GM23338 (cell line): ENCODE measurements at regions not wholly inside any gene's neighbourhood (a gene's known extent, or its start where the extent isn't known, plus 50 kb on each side); places are given as distances from the start of the nearest gene placed in this dataset.

Source experiments
- ATAC-seq: fragments of 200-7000 bp; cut with Tn5 transposase; 3 replicates; pipeline ENCODE4 v1.9.1; 2020
- DNase-seq: peaks from one replicate; pipeline ENCODE4 v3.0.0-alpha.2; 2015; ENCODE audit warnings: low spot score
- H2AFZ ChIP-seq: fragments of 200-600 bp; sonication (generic); 2 replicates; pipeline ENCODE4 v1.8.0; 2016; ENCODE audit warnings: antibody characterized with exemption, mild to moderate bottlenecking, moderate library complexity
- H3F3A ChIP-seq: fragments of 200-600 bp; sonication (generic); replicated peaks from 2 replicates; pipeline ENCODE4 v1.8.0; 2017; ENCODE audit warnings: antibody characterized with exemption, mixed run types, low read depth
- H3K27ac ChIP-seq: fragments of 200-600 bp; sonication (generic); 2 replicates; pipeline ENCODE4 v1.6.1; 2016; ENCODE audit warnings: low read depth
- H3K27me3 ChIP-seq: fragments of 200-600 bp; sonication (generic); 2 replicates; pipeline ENCODE4 v1.8.0; 2016; ENCODE audit warnings: mild to moderate bottlenecking, mixed run types, moderate library complexity; ENCODE audit not compliant: insufficient read depth
- H3K36me3 ChIP-seq: fragments of 200-600 bp; sonication (generic); 2 replicates; pipeline ENCODE4 v1.8.0; 2016; ENCODE audit warnings: mild to moderate bottlenecking; ENCODE audit not compliant: insufficient read depth
- H3K4me1 ChIP-seq: fragments of 200-600 bp; sonication (generic); 2 replicates; pipeline ENCODE4 v1.8.0; 2016; ENCODE audit warnings: mild to moderate bottlenecking, moderate library complexity; ENCODE audit not compliant: insufficient read depth
- H3K4me2 ChIP-seq: fragments of 200-600 bp; sonication (generic); 2 replicates; pipeline ENCODE4 v1.7.1; 2017; ENCODE audit warnings: mixed run types
- H3K4me3 ChIP-seq: fragments of 200-600 bp; sonication (generic); 2 replicates; pipeline ENCODE4 v1.6.1; 2016; ENCODE audit warnings: mixed run types
- H3K79me2 ChIP-seq: fragments of 200-600 bp; sonication (generic); replicated peaks from 2 replicates; pipeline ENCODE4 v1.8.0; 2017; ENCODE audit warnings: mild to moderate bottlenecking; ENCODE audit not compliant: insufficient read depth
- H3K9me2 ChIP-seq: fragments of 200-600 bp; sonication (generic); 2 replicates; pipeline ENCODE4 v1.8.0; 2017; ENCODE audit not compliant: insufficient read depth
- H4K20me1 ChIP-seq: fragments of 200-600 bp; sonication (generic); replicated peaks from 2 replicates; pipeline ENCODE4 v1.8.0; 2017; ENCODE audit warnings: mild to moderate bottlenecking; ENCODE audit not compliant: insufficient read depth
- H3K27ac Mint-ChIP-seq: 2 replicates; pipeline ENCODE4 v1.8.0; 2020; ENCODE audit warnings: inconsistent platforms, mild to moderate bottlenecking, moderate library complexity, mixed read lengths
- H3K27me3 Mint-ChIP-seq: 3 replicates; pipeline ENCODE4 v1.8.0; 2022; ENCODE audit warnings: low read depth, mild to moderate bottlenecking, moderate library complexity, mixed read lengths, inconsistent platforms; ENCODE audit not compliant: insufficient read depth, poor library complexity
- H3K36me3 Mint-ChIP-seq: 3 replicates; pipeline ENCODE4 v1.8.0; 2021; ENCODE audit warnings: low read depth, mild to moderate bottlenecking, inconsistent platforms, moderate library complexity, mixed read lengths
- H3K4me1 Mint-ChIP-seq: 3 replicates; pipeline ENCODE4 v1.8.0; 2020; ENCODE audit warnings: mild to moderate bottlenecking, inconsistent platforms, mixed read lengths
- H3K4me3 Mint-ChIP-seq: 3 replicates; pipeline ENCODE4 v1.8.0; 2021; ENCODE audit warnings: moderate library complexity, mild to moderate bottlenecking, inconsistent platforms, mixed read lengths
- H3K9me3 Mint-ChIP-seq: 3 replicates; pipeline ENCODE4 v1.8.0; 2020; ENCODE audit warnings: moderate library complexity, mild to moderate bottlenecking, inconsistent platforms, mixed read lengths
- CREB1 ChIP-seq: fragments of 250-450 bp; sonication (Bioruptor Pico); IDR thresholded peaks from 2 replicates; pipeline ENCODE4 v1.5.0; 2020; ENCODE audit warnings: low read depth, mild to moderate bottlenecking, moderate library complexity
- JUNB ChIP-seq: IDR thresholded peaks from one replicate; pipeline ENCODE4 v1.6.1; 2016; ENCODE audit warnings: antibody characterized with exemption; ENCODE audit not compliant: unreplicated experiment
- ZNF331 ChIP-seq: fragments of 250-450 bp; sonication (Bioruptor Pico); IDR thresholded peaks from 2 replicates; pipeline ENCODE4 v1.5.0; 2020; ENCODE audit warnings: low read depth, mild to moderate bottlenecking, moderate library complexity
- TF ChIP-seq, protein P1 (sequence below): IDR thresholded peaks from one replicate; pipeline ENCODE4 v1.6.1; 2018; ENCODE audit warnings: antibody characterized with exemption; ENCODE audit not compliant: unreplicated experiment
- TF ChIP-seq, protein P2 (sequence below), 2 experiments: fragments of 200-600 bp in 1 of 2; sonication (generic) in 1 of 2; conservative IDR thresholded peaks; 2 replicates each; pipeline versions ENCODE4 v1.5.1 to v1.6.1; 2016 to 2017; ENCODE audit warnings: antibody characterized with exemption in 2 of 2, low read depth in 2 of 2, mild to moderate bottlenecking in 2 of 2, moderate library complexity in 1 of 2
- TF ChIP-seq, protein P3 (sequence below): fragments of 250-450 bp; sonication (Bioruptor Pico); IDR thresholded peaks from 2 replicates; pipeline ENCODE4 v1.5.0; 2020; ENCODE audit warnings: mild to moderate bottlenecking, moderate library complexity

- TF ChIP-seq, protein P1, sequence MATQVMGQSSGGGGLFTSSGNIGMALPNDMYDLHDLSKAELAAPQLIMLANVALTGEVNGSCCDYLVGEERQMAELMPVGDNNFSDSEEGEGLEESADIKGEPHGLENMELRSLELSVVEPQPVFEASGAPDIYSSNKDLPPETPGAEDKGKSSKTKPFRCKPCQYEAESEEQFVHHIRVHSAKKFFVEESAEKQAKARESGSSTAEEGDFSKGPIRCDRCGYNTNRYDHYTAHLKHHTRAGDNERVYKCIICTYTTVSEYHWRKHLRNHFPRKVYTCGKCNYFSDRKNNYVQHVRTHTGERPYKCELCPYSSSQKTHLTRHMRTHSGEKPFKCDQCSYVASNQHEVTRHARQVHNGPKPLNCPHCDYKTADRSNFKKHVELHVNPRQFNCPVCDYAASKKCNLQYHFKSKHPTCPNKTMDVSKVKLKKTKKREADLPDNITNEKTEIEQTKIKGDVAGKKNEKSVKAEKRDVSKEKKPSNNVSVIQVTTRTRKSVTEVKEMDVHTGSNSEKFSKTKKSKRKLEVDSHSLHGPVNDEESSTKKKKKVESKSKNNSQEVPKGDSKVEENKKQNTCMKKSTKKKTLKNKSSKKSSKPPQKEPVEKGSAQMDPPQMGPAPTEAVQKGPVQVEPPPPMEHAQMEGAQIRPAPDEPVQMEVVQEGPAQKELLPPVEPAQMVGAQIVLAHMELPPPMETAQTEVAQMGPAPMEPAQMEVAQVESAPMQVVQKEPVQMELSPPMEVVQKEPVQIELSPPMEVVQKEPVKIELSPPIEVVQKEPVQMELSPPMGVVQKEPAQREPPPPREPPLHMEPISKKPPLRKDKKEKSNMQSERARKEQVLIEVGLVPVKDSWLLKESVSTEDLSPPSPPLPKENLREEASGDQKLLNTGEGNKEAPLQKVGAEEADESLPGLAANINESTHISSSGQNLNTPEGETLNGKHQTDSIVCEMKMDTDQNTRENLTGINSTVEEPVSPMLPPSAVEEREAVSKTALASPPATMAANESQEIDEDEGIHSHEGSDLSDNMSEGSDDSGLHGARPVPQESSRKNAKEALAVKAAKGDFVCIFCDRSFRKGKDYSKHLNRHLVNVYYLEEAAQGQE = no peak
- TF ChIP-seq, protein P2, sequence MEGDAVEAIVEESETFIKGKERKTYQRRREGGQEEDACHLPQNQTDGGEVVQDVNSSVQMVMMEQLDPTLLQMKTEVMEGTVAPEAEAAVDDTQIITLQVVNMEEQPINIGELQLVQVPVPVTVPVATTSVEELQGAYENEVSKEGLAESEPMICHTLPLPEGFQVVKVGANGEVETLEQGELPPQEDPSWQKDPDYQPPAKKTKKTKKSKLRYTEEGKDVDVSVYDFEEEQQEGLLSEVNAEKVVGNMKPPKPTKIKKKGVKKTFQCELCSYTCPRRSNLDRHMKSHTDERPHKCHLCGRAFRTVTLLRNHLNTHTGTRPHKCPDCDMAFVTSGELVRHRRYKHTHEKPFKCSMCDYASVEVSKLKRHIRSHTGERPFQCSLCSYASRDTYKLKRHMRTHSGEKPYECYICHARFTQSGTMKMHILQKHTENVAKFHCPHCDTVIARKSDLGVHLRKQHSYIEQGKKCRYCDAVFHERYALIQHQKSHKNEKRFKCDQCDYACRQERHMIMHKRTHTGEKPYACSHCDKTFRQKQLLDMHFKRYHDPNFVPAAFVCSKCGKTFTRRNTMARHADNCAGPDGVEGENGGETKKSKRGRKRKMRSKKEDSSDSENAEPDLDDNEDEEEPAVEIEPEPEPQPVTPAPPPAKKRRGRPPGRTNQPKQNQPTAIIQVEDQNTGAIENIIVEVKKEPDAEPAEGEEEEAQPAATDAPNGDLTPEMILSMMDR (conservative IDR thresholded peaks at IDR 0.05; ENCODE audit: low read depth in 2 of 2) = no peak
- no peak for TF ChIP-seq ZNF331 (CRISPR knock-in tag)
- no peak for TF ChIP-seq CREB1 (CRISPR knock-in tag)
Observed at GRCh38 chr6:82022614-82023129, 224.9 kb downstream of the IBTK start (continued).

DNA sequence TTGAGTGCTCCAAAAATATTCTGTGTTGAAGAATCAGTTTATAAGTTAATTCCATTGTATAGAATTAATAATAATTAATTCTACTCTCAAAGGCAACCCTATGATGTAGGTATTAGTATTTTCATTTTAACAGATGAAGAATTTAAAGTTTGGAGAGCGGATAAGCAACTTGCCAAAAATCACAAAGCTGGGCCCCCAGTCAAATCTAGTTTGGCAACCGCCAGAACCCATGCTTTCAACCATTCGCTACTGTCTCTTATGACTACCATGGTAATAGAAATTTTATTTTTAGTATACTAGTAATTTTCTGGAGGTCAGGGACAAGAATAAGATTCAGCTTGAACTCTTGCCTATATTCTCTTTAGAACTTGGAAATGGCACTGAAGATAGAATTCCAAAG lies 229.8 kb downstream of the IBTK start:
- Histone ChIP-seq H3K27ac (no peak overlapping the region), H3K9me2 (no peaks in the 10 kb centered on the region), H3K36me3 (no peaks in the 10 kb centered on the region), H3K27me3 (no peaks in the 10 kb centered on the region), H2AFZ (no peak overlapping the region), H4K20me1 (no peaks in the 10 kb centered on the region), H3K4me1 (0 out of 2 replicates have a peak, but pooled peaks cover 4% of the 10 kb centered on the region), H3K79me2 (no peaks in the 10 kb centered on the region), H3K4me3 (no peak overlapping the region), H3F3A (no peaks in the 10 kb centered on the region), H3K4me2 (no peak overlapping the region)
- Mint-ChIP-seq H3K9me3 (no peaks in the 10 kb centered on the region), H3K4me1 (peaks cover 4% of the 10 kb centered on the region; the same call in 2 of the 3 replicates), H3K27me3 (no peaks in the 10 kb centered on the region), H3K27ac (no peak overlapping the region), H3K4me3 (no peak overlapping the region), H3K36me3 (no peaks in the 10 kb centered on the region)
- DNase-seq (no peak), ATAC-seq (no peak)
- no peak for TF ChIP-seq JUNB
- TF ChIP-seq, protein P3, sequence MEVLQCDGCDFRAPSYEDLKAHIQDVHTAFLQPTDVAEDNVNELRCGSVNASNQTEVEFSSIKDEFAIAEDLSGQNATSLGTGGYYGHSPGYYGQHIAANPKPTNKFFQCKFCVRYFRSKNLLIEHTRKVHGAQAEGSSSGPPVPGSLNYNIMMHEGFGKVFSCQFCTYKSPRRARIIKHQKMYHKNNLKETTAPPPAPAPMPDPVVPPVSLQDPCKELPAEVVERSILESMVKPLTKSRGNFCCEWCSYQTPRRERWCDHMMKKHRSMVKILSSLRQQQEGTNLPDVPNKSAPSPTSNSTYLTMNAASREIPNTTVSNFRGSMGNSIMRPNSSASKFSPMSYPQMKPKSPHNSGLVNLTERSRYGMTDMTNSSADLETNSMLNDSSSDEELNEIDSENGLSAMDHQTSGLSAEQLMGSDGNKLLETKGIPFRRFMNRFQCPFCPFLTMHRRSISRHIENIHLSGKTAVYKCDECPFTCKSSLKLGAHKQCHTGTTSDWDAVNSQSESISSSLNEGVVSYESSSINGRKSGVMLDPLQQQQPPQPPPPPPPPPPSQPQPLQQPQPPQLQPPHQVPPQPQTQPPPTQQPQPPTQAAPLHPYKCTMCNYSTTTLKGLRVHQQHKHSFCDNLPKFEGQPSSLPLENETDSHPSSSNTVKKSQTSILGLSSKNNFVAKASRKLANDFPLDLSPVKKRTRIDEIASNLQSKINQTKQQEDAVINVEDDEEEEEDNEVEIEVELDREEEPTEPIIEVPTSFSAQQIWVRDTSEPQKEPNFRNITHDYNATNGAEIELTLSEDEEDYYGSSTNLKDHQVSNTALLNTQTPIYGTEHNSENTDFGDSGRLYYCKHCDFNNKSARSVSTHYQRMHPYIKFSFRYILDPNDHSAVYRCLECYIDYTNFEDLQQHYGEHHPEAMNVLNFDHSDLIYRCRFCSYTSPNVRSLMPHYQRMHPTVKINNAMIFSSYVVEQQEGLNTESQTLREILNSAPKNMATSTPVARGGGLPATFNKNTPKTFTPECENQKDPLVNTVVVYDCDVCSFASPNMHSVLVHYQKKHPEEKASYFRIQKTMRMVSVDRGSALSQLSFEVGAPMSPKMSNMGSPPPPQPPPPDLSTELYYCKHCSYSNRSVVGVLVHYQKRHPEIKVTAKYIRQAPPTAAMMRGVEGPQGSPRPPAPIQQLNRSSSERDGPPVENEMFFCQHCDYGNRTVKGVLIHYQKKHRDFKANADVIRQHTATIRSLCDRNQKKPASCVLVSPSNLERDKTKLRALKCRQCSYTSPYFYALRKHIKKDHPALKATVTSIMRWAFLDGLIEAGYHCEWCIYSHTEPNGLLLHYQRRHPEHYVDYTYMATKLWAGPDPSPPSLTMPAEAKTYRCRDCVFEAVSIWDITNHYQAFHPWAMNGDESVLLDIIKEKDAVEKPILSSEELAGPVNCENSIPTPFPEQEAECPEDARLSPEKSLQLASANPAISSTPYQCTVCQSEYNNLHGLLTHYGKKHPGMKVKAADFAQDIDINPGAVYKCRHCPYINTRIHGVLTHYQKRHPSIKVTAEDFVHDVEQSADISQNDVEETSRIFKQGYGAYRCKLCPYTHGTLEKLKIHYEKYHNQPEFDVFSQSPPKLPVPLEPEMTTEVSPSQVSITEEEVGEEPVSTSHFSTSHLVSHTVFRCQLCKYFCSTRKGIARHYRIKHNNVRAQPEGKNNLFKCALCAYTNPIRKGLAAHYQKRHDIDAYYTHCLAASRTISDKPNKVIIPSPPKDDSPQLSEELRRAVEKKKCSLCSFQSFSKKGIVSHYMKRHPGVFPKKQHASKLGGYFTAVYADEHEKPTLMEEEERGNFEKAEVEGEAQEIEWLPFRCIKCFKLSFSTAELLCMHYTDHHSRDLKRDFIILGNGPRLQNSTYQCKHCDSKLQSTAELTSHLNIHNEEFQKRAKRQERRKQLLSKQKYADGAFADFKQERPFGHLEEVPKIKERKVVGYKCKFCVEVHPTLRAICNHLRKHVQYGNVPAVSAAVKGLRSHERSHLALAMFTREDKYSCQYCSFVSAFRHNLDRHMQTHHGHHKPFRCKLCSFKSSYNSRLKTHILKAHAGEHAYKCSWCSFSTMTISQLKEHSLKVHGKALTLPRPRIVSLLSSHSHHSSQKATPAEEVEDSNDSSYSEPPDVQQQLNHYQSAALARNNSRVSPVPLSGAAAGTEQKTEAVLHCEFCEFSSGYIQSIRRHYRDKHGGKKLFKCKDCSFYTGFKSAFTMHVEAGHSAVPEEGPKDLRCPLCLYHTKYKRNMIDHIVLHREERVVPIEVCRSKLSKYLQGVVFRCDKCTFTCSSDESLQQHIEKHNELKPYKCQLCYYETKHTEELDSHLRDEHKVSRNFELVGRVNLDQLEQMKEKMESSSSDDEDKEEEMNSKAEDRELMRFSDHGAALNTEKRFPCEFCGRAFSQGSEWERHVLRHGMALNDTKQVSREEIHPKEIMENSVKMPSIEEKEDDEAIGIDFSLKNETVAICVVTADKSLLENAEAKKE (CRISPR knock-in tag) = no peak
- TF ChIP-seq, protein P2 (conservative IDR thresholded peaks at IDR 0.05; ENCODE audit: low read depth in 2 of 2) = no peak
- TF ChIP-seq, protein P1 = no peak
